ENCODE measurements at regions not wholly inside any gene's neighbourhood (a gene's known extent, or its start where the extent isn't known, plus 50 kb on each side); places are given as distances from the start of the nearest gene placed in this dataset.

- Mint-ChIP-seq H3K36me3 (no peaks in the 10 kb centered on the region), H3K9me3 (peaks cover 0 to 1% (median 0%) of the 10 kb centered on the region in 3 donors)
Observed at GRCh38 chr3:3705090-3705775, 94.0 kb upstream of the LRRN1 start.

GRCh38 chr3:3701949-3702348, 97.3 kb upstream of the LRRN1 start:
- no peaks in the 10 kb centered on the region for H3K36me3 Mint-ChIP-seq
- no peak overlapping the region for H3K4me3 Mint-ChIP-seq
- no peaks in the 10 kb centered on the region for H3K27me3 Mint-ChIP-seq
- peaks cover 0 to 1% (median 0%) of the 10 kb centered on the region in 3 donors for H3K9me3 Mint-ChIP-seq
- no peak overlapping the region for H3K27ac Mint-ChIP-seq
- no peaks in the 10 kb centered on the region for H3K4me1 Mint-ChIP-seq

More at GRCh38 chr3:3705090-3705775, 94.0 kb upstream of the LRRN1 start:
- H3K27ac Mint-ChIP-seq = no peak overlapping the region
- no peaks in the 10 kb centered on the region for H3K27me3 Mint-ChIP-seq
- no peak overlapping the region for H3K4me3 Mint-ChIP-seq
- H3K4me1 Mint-ChIP-seq = peaks cover 0 to 2% (median 0%) of the 10 kb centered on the region in 3 donors

- Mint-ChIP-seq H3K27ac (no peak overlapping the region), H3K4me3 (no peak overlapping the region), H3K27me3 (no peaks in the 10 kb centered on the region), H3K36me3 (no peaks in the 10 kb centered on the region), H3K9me3 (peaks cover 0 to 1% (median 0%) of the 10 kb centered on the region in 3 donors), H3K4me1 (no peaks in the 10 kb centered on the region)
Observed at GRCh38 chr3:3699816-3700633, 99.2 kb upstream of the LRRN1 start.

- H3K36me3 Mint-ChIP-seq = no peaks in the 10 kb centered on the region
- H3K4me3 Mint-ChIP-seq = no peak overlapping the region
- peaks cover 0 to 1% (median 0%) of the 10 kb centered on the region in 3 donors for H3K9me3 Mint-ChIP-seq
- H3K27me3 Mint-ChIP-seq = no peaks in the 10 kb centered on the region
- H3K4me1 Mint-ChIP-seq = no peaks in the 10 kb centered on the region
- no peak overlapping the region for H3K27ac Mint-ChIP-seq
Observed at GRCh38 chr3:3699407-3699806, 99.8 kb upstream of the LRRN1 start.

- H3K36me3 Mint-ChIP-seq = no peaks in the 10 kb centered on the region
- no peak overlapping the region for H3K27ac Mint-ChIP-seq
- H3K4me3 Mint-ChIP-seq = no peak overlapping the region
- H3K9me3 Mint-ChIP-seq = no peaks in the 10 kb centered on the region
- no peaks in the 10 kb centered on the region for H3K27me3 Mint-ChIP-seq
- no peaks in the 10 kb centered on the region for H3K4me1 Mint-ChIP-seq
Observed at GRCh38 chr3:3696345-3696744, 102.9 kb upstream of the LRRN1 start.

- Mint-ChIP-seq H3K36me3 (no peaks in the 10 kb centered on the region), H3K27me3 (no peaks in the 10 kb centered on the region), H3K4me1 (no peaks in the 10 kb centered on the region), H3K4me3 (no peak overlapping the region), H3K27ac (no peak overlapping the region), H3K9me3 (no peaks in the 10 kb centered on the region)
Observed at GRCh38 chr3:3693593-3693992, 105.6 kb upstream of the LRRN1 start.

GRCh38 chr3:3689601-3690375, 109.4 kb upstream of the LRRN1 start:
- Mint-ChIP-seq H3K36me3 (no peaks in the 10 kb centered on the region), H3K4me1 (no peaks in the 10 kb centered on the region), H3K27me3 (no peaks in the 10 kb centered on the region), H3K27ac (no peak overlapping the region), H3K4me3 (no peak overlapping the region), H3K9me3 (peaks cover 0 to 3% (median 0%) of the 10 kb centered on the region in 3 donors)

GRCh38 chr3:3686907-3687648, 112.2 kb upstream of the LRRN1 start:
- H3K4me3 Mint-ChIP-seq = no peak overlapping the region
- H3K27ac Mint-ChIP-seq = no peak overlapping the region
- H3K4me1 Mint-ChIP-seq = no peaks in the 10 kb centered on the region
- H3K9me3 Mint-ChIP-seq = peaks cover 0 to 5% (median 0%) of the 10 kb centered on the region in 3 donors
- no peaks in the 10 kb centered on the region for H3K36me3 Mint-ChIP-seq
- no peaks in the 10 kb centered on the region for H3K27me3 Mint-ChIP-seq

GRCh38 chr3:3685721-3686120, 113.5 kb upstream of the LRRN1 start:
- H3K9me3 Mint-ChIP-seq = peaks cover 0 to 5% (median 0%) of the 10 kb centered on the region in 3 donors
- H3K4me1 Mint-ChIP-seq = no peaks in the 10 kb centered on the region
- no peaks in the 10 kb centered on the region for H3K36me3 Mint-ChIP-seq
- no peak overlapping the region for H3K27ac Mint-ChIP-seq
- H3K4me3 Mint-ChIP-seq = no peak overlapping the region
- H3K27me3 Mint-ChIP-seq = no peaks in the 10 kb centered on the region

GRCh38 chr3:3683261-3683660, 116.0 kb upstream of the LRRN1 start:
- Mint-ChIP-seq H3K9me3 (peaks cover 2 to 5% (median 2%) of the 10 kb centered on the region in 3 donors), H3K27ac (peak overlapping the region in 1 of 3 donors; percentile 62), H3K4me3 (no peak overlapping the region), H3K36me3 (no peaks in the 10 kb centered on the region), H3K4me1 (no peaks in the 10 kb centered on the region), H3K27me3 (peaks cover 6% of the 10 kb centered on the region)

GRCh38 chr3:3675801-3676200, 123.4 kb upstream of the LRRN1 start:
- H3K27me3 Mint-ChIP-seq = peaks cover 6% of the 10 kb centered on the region
- H3K9me3 Mint-ChIP-seq = peaks cover 0 to 7% (median 6%) of the 10 kb centered on the region in 3 donors
- no peaks in the 10 kb centered on the region for H3K4me1 Mint-ChIP-seq
- H3K27ac Mint-ChIP-seq = no peak overlapping the region
- H3K4me3 Mint-ChIP-seq = no peak overlapping the region
- no peaks in the 10 kb centered on the region for H3K36me3 Mint-ChIP-seq

GRCh38 chr3:3675186-3675585, 124.0 kb upstream of the LRRN1 start:
- no peaks in the 10 kb centered on the region for H3K4me1 Mint-ChIP-seq
- H3K4me3 Mint-ChIP-seq = no peak overlapping the region
- H3K27ac Mint-ChIP-seq = no peak overlapping the region
- peaks cover 2 to 7% (median 6%) of the 10 kb centered on the region in 3 donors for H3K9me3 Mint-ChIP-seq
- H3K36me3 Mint-ChIP-seq = no peaks in the 10 kb centered on the region
- peaks cover 6% of the 10 kb centered on the region for H3K27me3 Mint-ChIP-seq

- Mint-ChIP-seq H3K4me1 (peaks cover 7 to 20% (median 8%) of the 10 kb centered on the region in 3 donors), H3K4me3 (peak overlapping the region in 3 of 4 donors; percentile 31 to 87 (median 67)), H3K27ac (peak overlapping the region; percentile 1 to 82 (median 81)), H3K27me3 (no peaks in the 10 kb centered on the region), H3K36me3 (no peaks in the 10 kb centered on the region), H3K9me3 (peaks cover 1 to 7% (median 3%) of the 10 kb centered on the region in 3 donors)
Observed at GRCh38 chr3:3666664-3667063, 132.6 kb upstream of the LRRN1 start.

- no peaks in the 10 kb centered on the region for H3K27me3 Mint-ChIP-seq
- H3K4me1 Mint-ChIP-seq = peaks cover 7 to 20% (median 8%) of the 10 kb centered on the region in 3 donors
- H3K9me3 Mint-ChIP-seq = peaks cover 1 to 7% (median 3%) of the 10 kb centered on the region in 3 donors
- H3K36me3 Mint-ChIP-seq = no peaks in the 10 kb centered on the region
- peak overlapping the region; percentile 1 to 89 (median 81) for H3K27ac Mint-ChIP-seq
- H3K4me3 Mint-ChIP-seq = peak overlapping the region in 3 of 4 donors; percentile 31 to 87 (median 67)
Observed at GRCh38 chr3:3665961-3666640, 133.1 kb upstream of the LRRN1 start.
